GM12873 (cell line): ENCODE measurements at regions not wholly inside any gene's neighbourhood (a gene's known extent, or its start where the extent isn't known, plus 50 kb on each side); places are given as distances from the start of the nearest gene placed in this dataset.

Experiments used
- TF ChIP-seq, protein P1 (sequence below): IDR thresholded peaks from 2 replicates; pipeline ENCODE4 v1.5.1; 2012; ENCODE audit warnings: low read depth, mild to moderate bottlenecking, moderate library complexity, low read length, control low read depth; ENCODE audit not compliant: insufficient read depth; ENCODE audit errors: missing control alignments

DNA sequence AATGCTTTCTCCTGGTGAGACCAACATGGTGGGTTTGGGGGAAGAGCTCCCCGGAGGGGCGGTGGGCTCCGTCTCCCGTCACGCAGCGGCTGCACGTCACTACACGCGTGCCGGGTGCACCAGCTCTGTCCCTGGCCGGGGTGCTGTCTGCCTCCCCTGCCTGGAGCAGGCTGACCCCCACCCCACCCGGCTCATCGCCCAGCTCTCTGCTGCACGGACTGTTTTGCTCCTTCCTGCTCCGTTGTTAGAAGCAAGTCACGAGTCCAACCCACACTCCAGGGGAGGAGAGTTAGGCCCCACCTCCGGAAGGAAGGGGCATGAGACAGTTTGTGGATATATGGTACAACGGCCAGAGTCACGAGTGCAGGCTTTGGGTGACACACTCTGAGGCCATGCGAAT, 364.9 kb downstream of the BRD1 start:
- TF ChIP-seq, protein P1, sequence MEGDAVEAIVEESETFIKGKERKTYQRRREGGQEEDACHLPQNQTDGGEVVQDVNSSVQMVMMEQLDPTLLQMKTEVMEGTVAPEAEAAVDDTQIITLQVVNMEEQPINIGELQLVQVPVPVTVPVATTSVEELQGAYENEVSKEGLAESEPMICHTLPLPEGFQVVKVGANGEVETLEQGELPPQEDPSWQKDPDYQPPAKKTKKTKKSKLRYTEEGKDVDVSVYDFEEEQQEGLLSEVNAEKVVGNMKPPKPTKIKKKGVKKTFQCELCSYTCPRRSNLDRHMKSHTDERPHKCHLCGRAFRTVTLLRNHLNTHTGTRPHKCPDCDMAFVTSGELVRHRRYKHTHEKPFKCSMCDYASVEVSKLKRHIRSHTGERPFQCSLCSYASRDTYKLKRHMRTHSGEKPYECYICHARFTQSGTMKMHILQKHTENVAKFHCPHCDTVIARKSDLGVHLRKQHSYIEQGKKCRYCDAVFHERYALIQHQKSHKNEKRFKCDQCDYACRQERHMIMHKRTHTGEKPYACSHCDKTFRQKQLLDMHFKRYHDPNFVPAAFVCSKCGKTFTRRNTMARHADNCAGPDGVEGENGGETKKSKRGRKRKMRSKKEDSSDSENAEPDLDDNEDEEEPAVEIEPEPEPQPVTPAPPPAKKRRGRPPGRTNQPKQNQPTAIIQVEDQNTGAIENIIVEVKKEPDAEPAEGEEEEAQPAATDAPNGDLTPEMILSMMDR, result no peak

DNA sequence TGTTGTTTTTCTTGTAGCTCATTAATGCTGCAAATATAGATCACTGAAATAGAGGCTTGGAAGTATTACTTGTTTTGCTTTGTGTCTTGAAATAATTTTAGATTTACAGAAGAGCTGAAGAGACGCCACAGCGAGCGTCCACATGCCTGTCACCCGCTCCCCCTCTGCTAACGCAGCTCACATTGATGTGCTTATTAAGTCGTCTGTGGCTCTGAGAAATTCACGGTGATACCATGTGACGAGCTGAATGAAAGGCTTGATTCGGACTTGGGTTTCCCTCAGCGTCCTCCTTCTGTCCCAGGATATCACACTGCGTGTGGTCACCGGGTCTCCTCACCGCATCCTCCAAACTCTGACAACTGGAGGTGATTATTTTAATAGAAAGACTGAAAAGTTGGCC, 365.4 kb downstream of the BRD1 start:
- TF ChIP-seq, protein P1, result no peak

DNA sequence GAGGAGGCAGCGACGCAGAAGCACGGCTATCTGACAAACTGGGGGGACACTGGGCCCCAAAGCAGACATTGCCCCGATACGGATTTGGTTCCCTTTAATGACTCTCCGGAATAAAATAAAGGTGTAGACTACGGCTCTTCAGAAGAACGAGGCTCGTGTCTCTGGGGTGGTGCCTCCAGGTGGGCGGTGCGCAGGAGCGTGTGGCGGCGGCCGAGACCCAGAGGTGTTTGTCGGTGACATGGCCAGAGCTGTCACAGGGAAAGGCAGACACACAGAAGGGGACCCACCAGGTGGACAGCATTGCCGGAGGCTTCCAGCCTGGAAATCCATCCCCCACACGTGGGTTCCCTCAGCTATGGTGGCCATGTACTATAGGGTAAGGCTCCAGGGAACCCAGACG, 366.0 kb downstream of the BRD1 start:
- TF ChIP-seq, protein P1, result no peak

DNA sequence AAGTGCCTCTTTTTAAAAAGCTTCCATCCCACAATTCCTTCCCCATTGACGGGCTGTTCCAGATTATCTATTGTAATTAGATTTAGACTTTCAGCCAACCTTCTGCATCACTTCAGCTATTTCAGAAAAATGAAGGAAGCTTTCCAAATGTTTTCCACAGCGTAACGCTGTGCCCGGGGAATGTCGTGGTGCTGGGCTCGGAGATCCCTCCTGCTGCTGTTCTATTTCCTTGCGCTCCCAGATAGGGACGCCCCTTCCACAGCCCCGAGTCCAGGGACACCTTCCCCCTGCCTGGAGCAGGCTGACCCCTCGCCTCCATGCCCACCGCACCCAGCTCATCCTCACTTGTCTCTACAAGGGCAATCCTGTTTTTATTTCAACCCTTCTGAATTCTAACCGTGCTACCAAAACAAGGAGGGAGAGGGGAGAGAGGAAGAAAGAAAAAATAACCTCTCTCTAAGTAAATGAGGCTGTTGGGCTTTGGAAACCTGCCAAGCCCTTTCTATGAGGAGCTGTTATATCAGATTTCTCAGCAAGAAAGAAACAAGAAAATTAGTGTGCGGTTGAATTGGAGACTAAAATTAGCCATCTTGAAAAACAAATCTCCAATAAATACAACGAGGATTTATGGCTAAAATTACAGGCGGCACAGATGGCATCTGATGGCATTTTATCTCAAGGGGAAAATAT, 366.9 kb downstream of the BRD1 start:
- TF ChIP-seq, protein P1, result no peak

DNA sequence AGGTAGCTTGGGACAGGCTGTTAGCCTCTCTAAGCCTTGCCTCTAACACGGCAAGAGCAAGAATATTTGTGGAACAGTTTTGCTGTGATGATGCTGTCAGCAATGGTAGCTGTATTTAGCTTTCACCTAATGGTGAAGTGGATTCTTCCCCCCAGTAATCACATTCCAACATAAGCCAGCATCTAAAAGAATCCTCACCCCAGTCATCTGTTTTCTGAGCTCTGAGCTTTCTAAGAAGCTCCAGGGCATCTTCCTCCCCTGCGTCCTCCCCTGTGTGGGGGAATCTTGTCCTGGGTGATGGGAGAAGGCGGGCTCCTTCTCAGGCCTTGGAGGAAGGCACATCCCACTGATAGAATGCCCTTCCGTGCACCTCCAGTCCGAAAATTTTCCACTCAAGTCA, 367.6 kb downstream of the BRD1 start:
- TF ChIP-seq, protein P1, result no peak

DNA sequence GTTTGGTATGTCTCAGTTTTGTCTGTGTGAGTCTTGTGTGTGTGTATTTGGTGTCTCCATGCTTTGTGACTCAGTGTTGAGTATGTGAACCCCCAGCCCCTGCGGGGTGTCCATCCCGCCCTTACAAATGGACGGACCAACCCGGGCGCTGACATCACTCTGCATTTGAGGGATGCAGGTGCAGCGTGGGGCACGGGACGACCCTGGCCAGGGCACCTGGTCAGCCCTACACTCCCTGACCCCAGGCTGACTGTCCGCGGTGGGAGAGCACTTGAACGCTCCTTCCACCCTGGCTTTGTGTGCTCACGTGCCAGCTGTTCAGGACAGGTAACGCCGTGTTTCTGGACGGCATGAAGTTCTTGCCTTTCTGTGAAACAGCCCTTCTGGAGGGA, 369.0 kb downstream of the BRD1 start:
- TF ChIP-seq, protein P1, result no peak

DNA sequence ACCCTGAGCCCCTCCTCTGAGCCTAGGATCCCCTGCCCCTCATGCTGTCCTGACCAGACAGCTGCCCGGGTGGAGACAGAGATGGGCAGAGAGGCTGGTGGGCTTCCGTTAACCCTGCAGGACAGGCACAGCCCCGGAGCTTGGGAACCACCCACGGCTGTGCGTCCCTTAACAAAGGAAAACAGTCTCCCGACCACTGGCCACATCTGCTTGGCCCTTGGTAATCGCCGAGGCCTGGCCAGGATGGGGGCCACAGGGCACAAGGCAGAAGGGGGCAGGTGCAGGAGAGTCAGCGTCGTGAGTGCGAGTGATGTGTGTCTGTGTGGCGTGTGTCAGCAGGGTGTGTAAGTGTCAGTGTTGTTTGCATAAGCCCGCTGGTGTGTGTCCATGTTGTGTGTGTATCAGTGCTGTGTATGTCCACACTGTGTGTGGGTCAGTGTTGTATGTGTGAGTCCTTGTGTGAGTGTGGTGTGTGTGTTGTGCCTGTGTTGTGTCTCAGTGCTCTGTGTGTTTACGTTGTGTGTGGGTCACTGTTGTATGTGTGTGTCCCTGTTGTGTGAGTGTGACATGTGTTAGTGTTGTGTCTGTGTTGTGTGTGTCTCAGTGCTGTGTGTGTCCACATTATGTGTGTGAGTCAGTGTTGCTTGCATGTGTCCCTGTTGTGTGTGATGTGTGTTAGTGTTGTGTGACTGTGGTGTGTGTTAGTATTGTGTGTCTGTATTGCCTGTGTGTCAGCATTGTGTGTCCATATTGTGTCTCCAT, 369.5 kb downstream of the BRD1 start:
- TF ChIP-seq, protein P1, result no peak
